ENCODE measurements at regions not wholly inside any gene's neighbourhood (a gene's known extent, or its start where the extent isn't known, plus 50 kb on each side); places are given as distances from the start of the nearest gene placed in this dataset.
"Not testable (repeated sequence)": the region's sequence is repeated elsewhere in the genome, so short reads cannot be mapped to it uniquely, and the experiment has no call there.

- DNase-seq, result no peak
Observed at GRCh38 chr15:77837649-77838025, 204.9 kb upstream of the LINGO1 start.

GRCh38 chr15:77836906-77837648 lies 204.4 kb upstream of the LINGO1 start:
- no peak for DNase-seq

GRCh38 chr15:77836121-77836692 lies 203.5 kb upstream of the LINGO1 start:
- no peak for DNase-seq

GRCh38 chr15:77834276-77834990 lies 201.7 kb upstream of the LINGO1 start:
- DNase-seq, result no peak

- DNase-seq, result no peak
Observed at GRCh38 chr15:77832874-77833273, 200.2 kb upstream of the LINGO1 start.

- no peak for DNase-seq
Observed at GRCh38 chr15:77831986-77832385, 199.3 kb upstream of the LINGO1 start.

GRCh38 chr15:77830051-77830468 lies 197.3 kb upstream of the LINGO1 start:
- no peak for DNase-seq

GRCh38 chr15:77829331-77829730 lies 196.6 kb upstream of the LINGO1 start:
- not testable (repeated sequence) for DNase-seq

- DNase-seq, result no peak
Observed at GRCh38 chr15:77827860-77828259, 195.1 kb upstream of the LINGO1 start.

GRCh38 chr15:77826006-77826695 lies 193.4 kb upstream of the LINGO1 start:
- DNase-seq, result no peak

- no peak for DNase-seq
Observed at GRCh38 chr15:77825546-77825945, 192.8 kb upstream of the LINGO1 start.

- DNase-seq, result no peak
Observed at GRCh38 chr15:77825252-77825542, 192.5 kb upstream of the LINGO1 start.

- DNase-seq, result no peak
Observed at GRCh38 chr15:77824361-77825251, 191.9 kb upstream of the LINGO1 start.

- DNase-seq, result no peak
Observed at GRCh38 chr15:77823736-77824135, 191.0 kb upstream of the LINGO1 start.

GRCh38 chr15:77822631-77823230 lies 190.0 kb upstream of the LINGO1 start:
- DNase-seq, result no peak

- no peak for DNase-seq
Observed at GRCh38 chr15:77821959-77822256, 189.2 kb upstream of the LINGO1 start.

GRCh38 chr15:77821188-77821958 lies 188.7 kb upstream of the LINGO1 start:
- no peak for DNase-seq

- no peak for DNase-seq
Observed at GRCh38 chr15:77819851-77820728, 187.4 kb upstream of the LINGO1 start.

GRCh38 chr15:77819048-77819850 lies 186.5 kb upstream of the LINGO1 start:
- no peak for DNase-seq
